H1 (cell line): ENCODE measurements at regions not wholly inside any gene's neighbourhood (a gene's known extent, or its start where the extent isn't known, plus 50 kb on each side); places are given as distances from the start of the nearest gene placed in this dataset.

Experiments used
- CTCF ChIA-PET: fragments of 300-600 bp; sonication (Branson Sonifier 250); formaldehyde crosslinking; loops from one replicate; lab custom pipeline; 2021; ENCODE audit not compliant: partially characterized antibody; lab: Charles Lee
- POLR2A ChIA-PET: fragments of 300-600 bp; sonication (Branson Sonifier 250); formaldehyde crosslinking; loops from one replicate; lab custom pipeline; 2021; ENCODE audit warnings: inconsistent platforms; ENCODE audit not compliant: partially characterized antibody; lab: Charles Lee
- DNase-seq, 2 experiments: peaks; one replicate each; pipeline versions ENCODE4 v3.0.0 to v3.0.0-alpha.2; 2010 to 2022; ENCODE audit warnings: low spot score in 2 of 2, low read depth in 1 of 2, mixed read lengths in 1 of 2
- FAIRE-seq: peaks from 2 replicates; lab custom pipeline; 2011; peaks lifted over from hg19 to GRCh38; lab: Jason Lieb, UNC
- H2AFZ ChIP-seq: 2 replicates; pipeline ENCODE4 v1.8.1; 2012; ENCODE audit warnings: low read length, inconsistent platforms
- H2AK5ac ChIP-seq: 2 replicates; pipeline ENCODE4 v1.6.1; 2013; ENCODE audit warnings: low read depth, low read length
- H2BK120ac ChIP-seq: replicated peaks from 2 replicates; pipeline ENCODE3; 2013; ENCODE audit warnings: low read depth, low read length, inconsistent platforms
- H2BK12ac ChIP-seq: 2 replicates; pipeline ENCODE4 v1.6.1; 2013; ENCODE audit warnings: low read depth, low read length
- H2BK15ac ChIP-seq: 2 replicates; pipeline ENCODE4 v1.6.1; 2013; ENCODE audit warnings: low read length
- H2BK20ac ChIP-seq: 2 replicates; pipeline ENCODE4 v1.6.1; 2013; ENCODE audit warnings: low read length
- H2BK5ac ChIP-seq: 2 replicates; pipeline ENCODE4 v1.6.1; 2013; ENCODE audit warnings: low read depth, low read length
- H3K14ac ChIP-seq: 2 replicates; pipeline ENCODE4 v1.6.1; 2013; ENCODE audit warnings: inconsistent platforms; ENCODE audit not compliant: insufficient read length
- H3K18ac ChIP-seq: 2 replicates; pipeline ENCODE4 v1.6.1; 2013; ENCODE audit warnings: low read length; ENCODE audit errors: extremely low read depth
- H3K23ac ChIP-seq: 2 replicates; pipeline ENCODE4 v1.6.1; 2013; ENCODE audit warnings: inconsistent platforms; ENCODE audit not compliant: insufficient read length
- H3K23me2 ChIP-seq: 2 replicates; pipeline ENCODE4 v1.6.1; 2013; ENCODE audit warnings: low read depth, low read length
- H3K27ac ChIP-seq: 2 replicates; pipeline ENCODE4 v1.6.1; 2011; ENCODE audit warnings: low read depth, low read length, inconsistent platforms
- H3K27me3 ChIP-seq, 4 experiments: replicated peaks in 1 of 4; 1 replicate in 1 of 4; 2 replicates in 3 of 4; pipeline versions ENCODE4 v1.6.1 to v1.8.1; 2011 to 2013; ENCODE audit warnings: low read length in 3 of 4, mild to moderate bottlenecking in 3 of 4, inconsistent platforms in 2 of 4, mixed read lengths in 2 of 4, moderate library complexity in 1 of 4; ENCODE audit not compliant: control insufficient read depth in 3 of 4, insufficient read depth in 3 of 4; ENCODE audit errors: extremely low read depth in 1 of 4
- H3K36me3 ChIP-seq, 4 experiments: 2 replicates each; pipeline versions ENCODE4 v1.6.1 to v1.8.1; 2011 to 2013; ENCODE audit warnings: mild to moderate bottlenecking in 4 of 4, low read length in 3 of 4, moderate library complexity in 2 of 4, control low read depth in 1 of 4, inconsistent platforms in 1 of 4; ENCODE audit not compliant: insufficient read depth in 4 of 4, control insufficient read depth in 2 of 4
- H3K4ac ChIP-seq: replicated peaks from 2 replicates; pipeline ENCODE3; 2013; ENCODE audit warnings: low read length, low read depth, mixed read lengths, inconsistent platforms; ENCODE audit not compliant: insufficient read length
- H3K4me1 ChIP-seq, 4 experiments: replicated peaks in 1 of 4; 1 replicate in 1 of 4; 2 replicates in 3 of 4; pipeline versions ENCODE4 v1.6.1 to v1.8.1; 2011 to 2013; ENCODE audit warnings: low read length in 3 of 4, inconsistent platforms in 2 of 4, mixed read lengths in 1 of 4; ENCODE audit not compliant: insufficient read depth in 4 of 4, control insufficient read depth in 3 of 4
- H3K4me2 ChIP-seq, 2 experiments: 2 replicates each; pipeline versions ENCODE4 v1.6.1 to v1.8.1; 2011 to 2013; ENCODE audit warnings: low read depth in 2 of 2, low read length in 2 of 2, control low read depth in 1 of 2, inconsistent platforms in 1 of 2, mild to moderate bottlenecking in 1 of 2; ENCODE audit not compliant: insufficient read depth in 1 of 2
- H3K4me3 ChIP-seq, 4 experiments: fragments of 200-600, 300-600 bp in 1 of 4; sonication (generic), shearing (Covaris generic), sonication (Bioruptor Twin) in 1 of 4; 2 replicates each; pipeline versions ENCODE4 v1.5.1 to v1.8.1; 2011 to 2016; ENCODE audit warnings: low read length in 4 of 4, low read depth in 3 of 4, control low read depth in 2 of 4, inconsistent platforms in 2 of 4, mild to moderate bottlenecking in 2 of 4, mixed read lengths in 1 of 4, moderate library complexity in 1 of 4; ENCODE audit not compliant: insufficient read depth in 2 of 4; ENCODE audit errors: extremely low read depth in 1 of 4
- H3K56ac ChIP-seq: replicated peaks from 2 replicates; pipeline ENCODE3; 2013; ENCODE audit warnings: low read depth, mild to moderate bottlenecking, mixed read lengths, low read length, inconsistent platforms; ENCODE audit not compliant: insufficient read length
- H3K79me1 ChIP-seq: 2 replicates; pipeline ENCODE4 v1.6.1; 2013; ENCODE audit warnings: low read depth, low read length, control low read depth
- H3K79me2 ChIP-seq, 2 experiments: 2 replicates each; pipeline versions ENCODE4 v1.6.1 to v1.8.1; 2012 to 2013; ENCODE audit warnings: low read length in 2 of 2, mild to moderate bottlenecking in 2 of 2, inconsistent platforms in 1 of 2; ENCODE audit not compliant: insufficient read depth in 2 of 2, control insufficient read depth in 1 of 2
- H3K9ac ChIP-seq, 4 experiments: replicated peaks in 1 of 4; 1 replicate in 1 of 4; 2 replicates in 3 of 4; pipeline versions ENCODE4 v1.6.1 to v1.8.1; 2011 to 2013; ENCODE audit warnings: low read depth in 3 of 4, low read length in 3 of 4, control low read depth in 2 of 4, mild to moderate bottlenecking in 2 of 4, moderate library complexity in 2 of 4, inconsistent platforms in 1 of 4; ENCODE audit errors: extremely low read depth in 1 of 4
- H3K9me3 ChIP-seq, 2 experiments: 2 replicates each; pipeline versions ENCODE4 v1.6.1 to v1.8.1; 2012 to 2013; ENCODE audit warnings: mild to moderate bottlenecking in 2 of 2, moderate library complexity in 2 of 2, control low read depth in 1 of 2, inconsistent platforms in 1 of 2, low read depth in 1 of 2, low read length in 1 of 2, mixed read lengths in 1 of 2; ENCODE audit not compliant: insufficient read depth in 2 of 2
- H4K20me1 ChIP-seq, 2 experiments: replicated peaks in 1 of 2; 2 replicates each; pipeline versions ENCODE3 to v1.8.1; 2011 to 2013; ENCODE audit warnings: inconsistent platforms in 2 of 2, low read length in 2 of 2, mild to moderate bottlenecking in 1 of 2; ENCODE audit not compliant: insufficient read depth in 2 of 2, control insufficient read depth in 1 of 2
- H4K5ac ChIP-seq: 2 replicates; pipeline ENCODE4 v1.6.1; 2013; ENCODE audit warnings: low read length, low read depth, mixed read lengths, inconsistent platforms; ENCODE audit not compliant: insufficient read length
- H4K8ac ChIP-seq: 2 replicates; pipeline ENCODE4 v1.8.0; 2013; ENCODE audit warnings: mild to moderate bottlenecking, moderate library complexity, low read length, inconsistent platforms; ENCODE audit not compliant: insufficient read depth; ENCODE audit errors: extremely low read depth
- H4K91ac ChIP-seq: replicated peaks from 2 replicates; pipeline ENCODE3; 2013; ENCODE audit warnings: low read length, mixed read lengths, inconsistent platforms; ENCODE audit not compliant: insufficient read length
- EGR1 ChIP-seq: IDR thresholded peaks from 2 replicates; pipeline ENCODE4 v1.6.1; 2011; ENCODE audit warnings: low read depth, low read length, borderline replicate concordance
- GABPA ChIP-seq: IDR thresholded peaks from 2 replicates; pipeline ENCODE4 v1.6.1; 2011; ENCODE audit warnings: mild to moderate bottlenecking, low read length, moderate library complexity, borderline replicate concordance; ENCODE audit not compliant: insufficient read depth
- JUN ChIP-seq: IDR thresholded peaks from 2 replicates; pipeline ENCODE4 v1.6.1; 2011; ENCODE audit warnings: low read depth, mild to moderate bottlenecking, improper control_type of control experiment, low read length
- KDM4A ChIP-seq: IDR thresholded peaks from one replicate; pipeline ENCODE4 v1.7.1; 2012; ENCODE audit warnings: low read depth, mild to moderate bottlenecking, moderate library complexity, low read length, inconsistent platforms; ENCODE audit not compliant: severe bottlenecking
- POLR2A ChIP-seq, 2 experiments: IDR thresholded peaks; 1 replicate in 1 of 2; 2 replicates in 1 of 2; pipeline ENCODE4 v1.6.1; 2011; ENCODE audit warnings: low read depth in 2 of 2, low read length in 2 of 2, mild to moderate bottlenecking in 2 of 2; ENCODE audit errors: control extremely low read depth in 1 of 2
- RFX5 ChIP-seq: IDR thresholded peaks from 2 replicates; pipeline ENCODE4 v1.6.1; 2011; ENCODE audit warnings: low read depth, low read length, improper control_type of control experiment, borderline replicate concordance
- SIRT6 ChIP-seq: IDR thresholded peaks from one replicate; pipeline ENCODE4 v1.7.1; 2012; ENCODE audit warnings: low read length, inconsistent platforms
- SP2 ChIP-seq: IDR thresholded peaks from 2 replicates; pipeline ENCODE4 v1.6.1; 2012; ENCODE audit warnings: mild to moderate bottlenecking, low read length, inconsistent platforms
- SP4 ChIP-seq: IDR thresholded peaks from 2 replicates; pipeline ENCODE4 v1.6.1; 2012; ENCODE audit warnings: low read length, inconsistent platforms
- SRF ChIP-seq: IDR thresholded peaks from 2 replicates; pipeline ENCODE4 v1.6.1; 2011; ENCODE audit warnings: mild to moderate bottlenecking, low read depth, low read length, moderate library complexity
- TAF1 ChIP-seq: IDR thresholded peaks from 2 replicates; pipeline ENCODE4 v1.6.1; 2011; ENCODE audit warnings: mild to moderate bottlenecking, low read depth, low read length
- TBP ChIP-seq: IDR thresholded peaks from 2 replicates; pipeline ENCODE4 v1.6.1; 2011; ENCODE audit warnings: low read depth, low read length, improper control_type of control experiment
- ZNF274 ChIP-seq: IDR thresholded peaks from 2 replicates; pipeline ENCODE4 v1.7.0; 2012; ENCODE audit warnings: low read length, borderline replicate concordance; ENCODE audit errors: extremely low read depth
- WGBS, 2 experiments: shearing (Covaris generic) in 1 of 2; methylation state at CpG; one replicate each; pipeline versions ENCODE4 v1.1.6 to v1.1.7; 2013 to 2015; ENCODE audit warnings: low lambda C conversion rate in 2 of 2, mixed read lengths in 2 of 2, inconsistent platforms in 1 of 2, low coverage in 1 of 2, missing lambda C conversion rate in 1 of 2; ENCODE audit not compliant: insufficient replicate concordance in 2 of 2, insufficient coverage in 1 of 2, insufficient read length in 1 of 2; ENCODE audit errors: extremely low coverage in 1 of 2, missing lambda C conversion rate in 1 of 2; 5-methylcytosine and 5-hydroxymethylcytosine counted together
- TF ChIP-seq, protein P1 (sequence below): IDR thresholded peaks from 2 replicates; pipeline ENCODE4 v1.6.1; 2011; ENCODE audit warnings: low read length, improper control_type of control experiment

DNA sequence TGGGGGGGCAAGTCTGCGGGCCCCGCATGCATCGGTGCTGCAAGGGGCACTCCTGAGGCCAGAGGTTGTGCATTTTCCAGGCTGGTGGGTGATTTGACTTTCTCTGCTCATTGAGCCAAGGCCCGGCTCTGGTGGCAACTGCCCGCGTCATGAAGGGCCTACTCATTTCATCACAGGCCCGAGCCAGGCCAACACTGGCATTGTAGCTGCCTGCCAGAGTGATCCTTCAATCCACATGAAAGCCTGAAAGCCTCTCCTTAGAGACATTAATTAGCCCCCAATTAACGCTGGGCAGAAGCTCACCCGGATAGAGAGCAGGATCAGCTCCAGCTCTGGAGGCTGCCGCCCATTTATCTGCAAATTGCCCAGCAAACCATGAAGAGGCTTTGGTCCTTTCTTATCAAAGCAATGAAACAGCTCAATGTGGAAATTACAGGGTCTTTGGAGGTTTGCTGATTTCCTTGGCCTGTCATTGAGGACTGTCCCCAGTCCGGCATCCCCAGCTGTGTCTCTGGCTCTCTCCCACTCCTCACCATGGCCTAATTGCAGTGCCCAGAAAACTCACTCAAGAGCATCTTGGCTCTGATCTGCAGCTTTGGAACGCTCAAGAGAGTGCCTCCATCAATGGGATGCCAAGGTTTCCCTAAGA lies 50.4 kb upstream of the STUM start:
- peak overlapping the region; percentile 16; the same call in 1 of the 2 replicates for H2AK5ac ChIP-seq
- no peak overlapping the region for H2BK20ac ChIP-seq
- no peaks in the 10 kb centered on the region for H3K9me3 ChIP-seq
- no peaks in the 10 kb centered on the region for H3K27me3 ChIP-seq
- H4K5ac ChIP-seq = no peak overlapping the region
- no peak overlapping the region for H4K91ac ChIP-seq
- H3K4ac ChIP-seq = no peak overlapping the region
- H3K9ac ChIP-seq = no peak overlapping the region
- H4K20me1 ChIP-seq = no peaks in the 10 kb centered on the region
- no peak overlapping the region for H2BK120ac ChIP-seq
- H3K23ac ChIP-seq = no peak overlapping the region
- H3K27ac ChIP-seq = no peak overlapping the region
- H3K23me2 ChIP-seq = no peaks in the 10 kb centered on the region
- H4K8ac ChIP-seq = no peak overlapping the region
- H2BK15ac ChIP-seq = no peak overlapping the region
- no peaks in the 10 kb centered on the region for H3K36me3 ChIP-seq
- DNase-seq (no peak), FAIRE-seq (no peak)
- no peak overlapping the region for H3K14ac ChIP-seq
- no peak overlapping the region for H2AFZ ChIP-seq
- H2BK12ac ChIP-seq = no peak overlapping the region
- H3K79me1 ChIP-seq = no peaks in the 10 kb centered on the region
- no peaks in the 10 kb centered on the region for H3K79me2 ChIP-seq
- ChIA-PET POLR2A (interaction anchor here (1.3 kb wide), 1 partner anchor 19 kb away, joined by 4 read pairs; no protein-coding TSS in a partner anchor), CTCF (interaction anchor here (0.5 to 1.4 kb wide), 5 partner anchors 14 to 52 kb away, joined by 3 to 7 read pairs (median 3); no protein-coding TSS in a partner anchor)
- no peak overlapping the region for H3K56ac ChIP-seq
- H3K4me3 ChIP-seq = no peak overlapping the region
- H3K18ac ChIP-seq = no peak overlapping the region
- H2BK5ac ChIP-seq = no peak overlapping the region
- no peak overlapping the region for H3K4me2 ChIP-seq
- H3K4me1 ChIP-seq = peaks cover 0 to 16% (median 3%) of the 10 kb centered on the region in 4 experiments; a peak in 5 of 7 replicates
- whole genome bisulfite sequencing, 2 experiments = 91% methylated on average over 12 of the region's 12 CpGs; no CpG with 5 or more reads in 1 of the 2 experiments
- TF ChIP-seq JUN (no peak), SIRT6 (no peak), SP2 (no peak), TBP (no peak), POLR2A (IDR thresholded peaks at IDR 0.05; ENCODE audit: control extremely low read depth in 1 of 2, low read depth in 2 of 2, low read length in 2 of 2) (no peak), RFX5 (no peak), GABPA (no peak), ZNF274 (no peak), EGR1 (no peak), KDM4A (no peak), SRF (no peak), TAF1 (no peak), SP4 (no peak)
- TF ChIP-seq, protein P1, sequence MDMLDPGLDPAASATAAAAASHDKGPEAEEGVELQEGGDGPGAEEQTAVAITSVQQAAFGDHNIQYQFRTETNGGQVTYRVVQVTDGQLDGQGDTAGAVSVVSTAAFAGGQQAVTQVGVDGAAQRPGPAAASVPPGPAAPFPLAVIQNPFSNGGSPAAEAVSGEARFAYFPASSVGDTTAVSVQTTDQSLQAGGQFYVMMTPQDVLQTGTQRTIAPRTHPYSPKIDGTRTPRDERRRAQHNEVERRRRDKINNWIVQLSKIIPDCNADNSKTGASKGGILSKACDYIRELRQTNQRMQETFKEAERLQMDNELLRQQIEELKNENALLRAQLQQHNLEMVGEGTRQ = no peak
